H1 (cell line): ENCODE measurements at regions not wholly inside any gene's neighbourhood (a gene's known extent, or its start where the extent isn't known, plus 50 kb on each side); places are given as distances from the start of the nearest gene placed in this dataset.

Experiments
- CTCF ChIA-PET: fragments of 300-600 bp; sonication (Branson Sonifier 250); formaldehyde crosslinking; loops from one replicate; lab custom pipeline; 2021; ENCODE audit not compliant: partially characterized antibody; lab: Charles Lee
- POLR2A ChIA-PET: fragments of 300-600 bp; sonication (Branson Sonifier 250); formaldehyde crosslinking; loops from one replicate; lab custom pipeline; 2021; ENCODE audit warnings: inconsistent platforms; ENCODE audit not compliant: partially characterized antibody; lab: Charles Lee
- DNase-seq, 2 experiments: peaks; one replicate each; pipeline versions ENCODE4 v3.0.0 to v3.0.0-alpha.2; 2010 to 2022; ENCODE audit warnings: low spot score in 2 of 2, low read depth in 1 of 2, mixed read lengths in 1 of 2
- FAIRE-seq: peaks from 2 replicates; lab custom pipeline; 2011; peaks lifted over from hg19 to GRCh38; lab: Jason Lieb, UNC
- H2AFZ ChIP-seq: 2 replicates; pipeline ENCODE4 v1.8.1; 2012; ENCODE audit warnings: low read length, inconsistent platforms
- H2AK5ac ChIP-seq: 2 replicates; pipeline ENCODE4 v1.6.1; 2013; ENCODE audit warnings: low read depth, low read length
- H2BK120ac ChIP-seq: replicated peaks from 2 replicates; pipeline ENCODE3; 2013; ENCODE audit warnings: low read depth, low read length, inconsistent platforms
- H2BK12ac ChIP-seq: 2 replicates; pipeline ENCODE4 v1.6.1; 2013; ENCODE audit warnings: low read depth, low read length
- H2BK15ac ChIP-seq: 2 replicates; pipeline ENCODE4 v1.6.1; 2013; ENCODE audit warnings: low read length
- H2BK20ac ChIP-seq: 2 replicates; pipeline ENCODE4 v1.6.1; 2013; ENCODE audit warnings: low read length
- H2BK5ac ChIP-seq: 2 replicates; pipeline ENCODE4 v1.6.1; 2013; ENCODE audit warnings: low read depth, low read length
- H3K14ac ChIP-seq: 2 replicates; pipeline ENCODE4 v1.6.1; 2013; ENCODE audit warnings: inconsistent platforms; ENCODE audit not compliant: insufficient read length
- H3K18ac ChIP-seq: 2 replicates; pipeline ENCODE4 v1.6.1; 2013; ENCODE audit warnings: low read length; ENCODE audit errors: extremely low read depth
- H3K23ac ChIP-seq: 2 replicates; pipeline ENCODE4 v1.6.1; 2013; ENCODE audit warnings: inconsistent platforms; ENCODE audit not compliant: insufficient read length
- H3K23me2 ChIP-seq: 2 replicates; pipeline ENCODE4 v1.6.1; 2013; ENCODE audit warnings: low read depth, low read length
- H3K27ac ChIP-seq: 2 replicates; pipeline ENCODE4 v1.6.1; 2011; ENCODE audit warnings: low read depth, low read length, inconsistent platforms
- H3K27me3 ChIP-seq, 4 experiments: replicated peaks in 1 of 4; 1 replicate in 1 of 4; 2 replicates in 3 of 4; pipeline versions ENCODE4 v1.6.1 to v1.8.1; 2011 to 2013; ENCODE audit warnings: low read length in 3 of 4, mild to moderate bottlenecking in 3 of 4, inconsistent platforms in 2 of 4, mixed read lengths in 2 of 4, moderate library complexity in 1 of 4; ENCODE audit not compliant: control insufficient read depth in 3 of 4, insufficient read depth in 3 of 4; ENCODE audit errors: extremely low read depth in 1 of 4
- H3K36me3 ChIP-seq, 4 experiments: 2 replicates each; pipeline versions ENCODE4 v1.6.1 to v1.8.1; 2011 to 2013; ENCODE audit warnings: mild to moderate bottlenecking in 4 of 4, low read length in 3 of 4, moderate library complexity in 2 of 4, control low read depth in 1 of 4, inconsistent platforms in 1 of 4; ENCODE audit not compliant: insufficient read depth in 4 of 4, control insufficient read depth in 2 of 4
- H3K4ac ChIP-seq: replicated peaks from 2 replicates; pipeline ENCODE3; 2013; ENCODE audit warnings: low read length, low read depth, mixed read lengths, inconsistent platforms; ENCODE audit not compliant: insufficient read length
- H3K4me1 ChIP-seq, 4 experiments: replicated peaks in 1 of 4; 1 replicate in 1 of 4; 2 replicates in 3 of 4; pipeline versions ENCODE4 v1.6.1 to v1.8.1; 2011 to 2013; ENCODE audit warnings: low read length in 3 of 4, inconsistent platforms in 2 of 4, mixed read lengths in 1 of 4; ENCODE audit not compliant: insufficient read depth in 4 of 4, control insufficient read depth in 3 of 4
- H3K4me2 ChIP-seq, 2 experiments: 2 replicates each; pipeline versions ENCODE4 v1.6.1 to v1.8.1; 2011 to 2013; ENCODE audit warnings: low read depth in 2 of 2, low read length in 2 of 2, control low read depth in 1 of 2, inconsistent platforms in 1 of 2, mild to moderate bottlenecking in 1 of 2; ENCODE audit not compliant: insufficient read depth in 1 of 2
- H3K4me3 ChIP-seq, 4 experiments: fragments of 200-600, 300-600 bp in 1 of 4; sonication (generic), shearing (Covaris generic), sonication (Bioruptor Twin) in 1 of 4; 2 replicates each; pipeline versions ENCODE4 v1.5.1 to v1.8.1; 2011 to 2016; ENCODE audit warnings: low read length in 4 of 4, low read depth in 3 of 4, control low read depth in 2 of 4, inconsistent platforms in 2 of 4, mild to moderate bottlenecking in 2 of 4, mixed read lengths in 1 of 4, moderate library complexity in 1 of 4; ENCODE audit not compliant: insufficient read depth in 2 of 4; ENCODE audit errors: extremely low read depth in 1 of 4
- H3K56ac ChIP-seq: replicated peaks from 2 replicates; pipeline ENCODE3; 2013; ENCODE audit warnings: low read depth, mild to moderate bottlenecking, mixed read lengths, low read length, inconsistent platforms; ENCODE audit not compliant: insufficient read length
- H3K79me1 ChIP-seq: 2 replicates; pipeline ENCODE4 v1.6.1; 2013; ENCODE audit warnings: low read depth, low read length, control low read depth
- H3K79me2 ChIP-seq, 2 experiments: 2 replicates each; pipeline versions ENCODE4 v1.6.1 to v1.8.1; 2012 to 2013; ENCODE audit warnings: low read length in 2 of 2, mild to moderate bottlenecking in 2 of 2, inconsistent platforms in 1 of 2; ENCODE audit not compliant: insufficient read depth in 2 of 2, control insufficient read depth in 1 of 2
- H3K9ac ChIP-seq, 4 experiments: replicated peaks in 1 of 4; 1 replicate in 1 of 4; 2 replicates in 3 of 4; pipeline versions ENCODE4 v1.6.1 to v1.8.1; 2011 to 2013; ENCODE audit warnings: low read depth in 3 of 4, low read length in 3 of 4, control low read depth in 2 of 4, mild to moderate bottlenecking in 2 of 4, moderate library complexity in 2 of 4, inconsistent platforms in 1 of 4; ENCODE audit errors: extremely low read depth in 1 of 4
- H3K9me3 ChIP-seq, 2 experiments: 2 replicates each; pipeline versions ENCODE4 v1.6.1 to v1.8.1; 2012 to 2013; ENCODE audit warnings: mild to moderate bottlenecking in 2 of 2, moderate library complexity in 2 of 2, control low read depth in 1 of 2, inconsistent platforms in 1 of 2, low read depth in 1 of 2, low read length in 1 of 2, mixed read lengths in 1 of 2; ENCODE audit not compliant: insufficient read depth in 2 of 2
- H4K20me1 ChIP-seq, 2 experiments: replicated peaks in 1 of 2; 2 replicates each; pipeline versions ENCODE3 to v1.8.1; 2011 to 2013; ENCODE audit warnings: inconsistent platforms in 2 of 2, low read length in 2 of 2, mild to moderate bottlenecking in 1 of 2; ENCODE audit not compliant: insufficient read depth in 2 of 2, control insufficient read depth in 1 of 2
- H4K5ac ChIP-seq: 2 replicates; pipeline ENCODE4 v1.6.1; 2013; ENCODE audit warnings: low read length, low read depth, mixed read lengths, inconsistent platforms; ENCODE audit not compliant: insufficient read length
- H4K8ac ChIP-seq: 2 replicates; pipeline ENCODE4 v1.8.0; 2013; ENCODE audit warnings: mild to moderate bottlenecking, moderate library complexity, low read length, inconsistent platforms; ENCODE audit not compliant: insufficient read depth; ENCODE audit errors: extremely low read depth
- H4K91ac ChIP-seq: replicated peaks from 2 replicates; pipeline ENCODE3; 2013; ENCODE audit warnings: low read length, mixed read lengths, inconsistent platforms; ENCODE audit not compliant: insufficient read length
- ASH2L ChIP-seq: fragments of 200-600, 300-600 bp; sonication (generic); IDR thresholded peaks from one replicate; pipeline ENCODE4 v1.7.1; 2017; ENCODE audit warnings: low read length
- CBX5 ChIP-seq: fragments of 300-800, 300-1000 bp; sonication (generic); IDR thresholded peaks from 2 replicates; pipeline ENCODE4 v1.7.1; 2016; ENCODE audit warnings: antibody characterized with exemption, low read length, low read depth
- CTBP2 ChIP-seq: IDR thresholded peaks from 2 replicates; pipeline ENCODE4 v1.7.0; 2011; ENCODE audit warnings: borderline replicate concordance, mild to moderate bottlenecking, moderate library complexity, mixed read lengths, low read length; ENCODE audit not compliant: insufficient read depth, insufficient read length
- EGR1 ChIP-seq: IDR thresholded peaks from 2 replicates; pipeline ENCODE4 v1.6.1; 2011; ENCODE audit warnings: low read depth, low read length, borderline replicate concordance
- EZH2 ChIP-seq: fragments of 200-600 bp; sonication (generic); IDR thresholded peaks from 2 replicates; pipeline ENCODE4 v1.7.1; 2012; ENCODE audit warnings: low read depth, mild to moderate bottlenecking, moderate library complexity, low read length, inconsistent platforms; ENCODE audit not compliant: severe bottlenecking
- GTF2F1 ChIP-seq: IDR thresholded peaks from 2 replicates; pipeline ENCODE4 v1.6.1; 2012; ENCODE audit warnings: low read depth, low read length, improper control_type of control experiment, borderline replicate concordance
- HDAC6 ChIP-seq: IDR thresholded peaks from one replicate; pipeline ENCODE4 v1.7.1; 2012; ENCODE audit warnings: low read depth, mild to moderate bottlenecking, inconsistent platforms, low read length, moderate library complexity
- JUN ChIP-seq: IDR thresholded peaks from 2 replicates; pipeline ENCODE4 v1.6.1; 2011; ENCODE audit warnings: low read depth, mild to moderate bottlenecking, improper control_type of control experiment, low read length
- KDM5A ChIP-seq: fragments of 200-600 bp; IDR thresholded peaks from 2 replicates; pipeline ENCODE4 v1.7.1; 2012; ENCODE audit warnings: mild to moderate bottlenecking, low read length, inconsistent platforms, mixed read lengths
- NRF1 ChIP-seq: IDR thresholded peaks from 2 replicates; pipeline ENCODE4 v1.6.1; 2011; ENCODE audit warnings: mild to moderate bottlenecking, low read depth, low read length, improper control_type of control experiment
- SIX5 ChIP-seq: IDR thresholded peaks from 2 replicates; pipeline ENCODE4 v1.6.1; 2011; ENCODE audit warnings: mild to moderate bottlenecking, low read depth, low read length
- TAF1 ChIP-seq: IDR thresholded peaks from 2 replicates; pipeline ENCODE4 v1.6.1; 2011; ENCODE audit warnings: mild to moderate bottlenecking, low read depth, low read length
- WGBS, 2 experiments: shearing (Covaris generic) in 1 of 2; methylation state at CpG; one replicate each; pipeline versions ENCODE4 v1.1.6 to v1.1.7; 2013 to 2015; ENCODE audit warnings: low lambda C conversion rate in 2 of 2, mixed read lengths in 2 of 2, inconsistent platforms in 1 of 2, low coverage in 1 of 2, missing lambda C conversion rate in 1 of 2; ENCODE audit not compliant: insufficient replicate concordance in 2 of 2, insufficient coverage in 1 of 2, insufficient read length in 1 of 2; ENCODE audit errors: extremely low coverage in 1 of 2, missing lambda C conversion rate in 1 of 2; 5-methylcytosine and 5-hydroxymethylcytosine counted together

DNA sequence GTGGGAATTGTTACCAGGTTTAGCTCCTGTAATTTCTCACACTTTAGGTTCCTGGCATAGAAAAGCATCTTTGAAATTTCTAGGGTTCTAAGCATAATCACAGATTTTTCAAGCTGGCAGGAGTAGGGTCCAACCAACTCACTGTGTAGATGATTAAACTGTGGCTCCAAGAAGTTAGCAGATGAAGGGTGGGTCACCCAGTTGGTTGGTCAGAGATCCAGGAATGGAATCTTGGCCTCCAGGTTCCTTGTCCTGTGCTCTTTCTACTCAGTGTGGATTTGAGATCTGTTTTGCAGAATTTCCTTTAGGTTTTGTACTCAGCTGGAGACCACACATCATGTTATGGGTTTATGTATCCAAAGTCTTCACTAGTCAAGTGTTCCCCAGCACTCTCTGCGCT lies 90.3 kb upstream of the MAML3 start:
- H2AFZ ChIP-seq: no peak overlapping the region
- H3K4me3 ChIP-seq: no peak overlapping the region
- H3K27me3 ChIP-seq: no peaks in the 10 kb centered on the region; a peak in 2 of 7 replicates
- 95% methylated on average over 1 of the region's 1 CpG; no CpG with 5 or more reads in 1 of the 2 experiments for WGBS, 2 experiments
- DNase-seq (no peak), FAIRE-seq (no peak)
- no peak overlapping the region for H3K9ac ChIP-seq
- H3K56ac ChIP-seq: no peak overlapping the region
- H2BK12ac ChIP-seq: no peak overlapping the region
- CTCF ChIA-PET: interaction anchor here (0.6 to 1.7 kb wide), 5 partner anchors 9 to 469 kb away, joined by 3 to 11 read pairs (median 4); no protein-coding TSS in a partner anchor
- no peak overlapping the region for H3K4me2 ChIP-seq
- H3K23ac ChIP-seq: no peak overlapping the region
- H4K5ac ChIP-seq: no peak overlapping the region
- POLR2A ChIA-PET: no interaction called here
- H3K36me3 ChIP-seq: no peaks in the 10 kb centered on the region
- no peaks in the 10 kb centered on the region for H3K79me1 ChIP-seq
- H4K20me1 ChIP-seq: no peaks in the 10 kb centered on the region
- no peak overlapping the region for H4K91ac ChIP-seq
- TF ChIP-seq TAF1: no peak
- no peak for TF ChIP-seq CTBP2
- no peak for TF ChIP-seq GTF2F1
- no peak for TF ChIP-seq KDM5A
- no peak for TF ChIP-seq CBX5
- TF ChIP-seq JUN: no peak
- TF ChIP-seq EGR1: no peak
- TF ChIP-seq NRF1: no peak
- TF ChIP-seq EZH2: no peak
- TF ChIP-seq ASH2L: no peak
- TF ChIP-seq SIX5: no peak
- no peak for TF ChIP-seq HDAC6
- H3K27ac ChIP-seq: no peak overlapping the region
- no peak overlapping the region for H2BK20ac ChIP-seq
- H3K4ac ChIP-seq: no peak overlapping the region
- no peaks in the 10 kb centered on the region for H3K9me3 ChIP-seq
- H3K23me2 ChIP-seq: no peaks in the 10 kb centered on the region
- no peak overlapping the region for H3K18ac ChIP-seq
- peaks cover 0 to 6% (median 6%) of the 10 kb centered on the region in 4 experiments; a peak in 4 of 7 replicates for H3K4me1 ChIP-seq
- no peak overlapping the region for H2BK15ac ChIP-seq
- H2BK120ac ChIP-seq: no peak overlapping the region
- H3K79me2 ChIP-seq: no peaks in the 10 kb centered on the region
- no peak overlapping the region for H4K8ac ChIP-seq
- no peak overlapping the region for H2BK5ac ChIP-seq
- H3K14ac ChIP-seq: no peak overlapping the region
- no peak overlapping the region for H2AK5ac ChIP-seq
